ENCODE measurements at regions not wholly inside any gene's neighbourhood (a gene's known extent, or its start where the extent isn't known, plus 50 kb on each side); places are given as distances from the start of the nearest gene placed in this dataset.

DNA sequence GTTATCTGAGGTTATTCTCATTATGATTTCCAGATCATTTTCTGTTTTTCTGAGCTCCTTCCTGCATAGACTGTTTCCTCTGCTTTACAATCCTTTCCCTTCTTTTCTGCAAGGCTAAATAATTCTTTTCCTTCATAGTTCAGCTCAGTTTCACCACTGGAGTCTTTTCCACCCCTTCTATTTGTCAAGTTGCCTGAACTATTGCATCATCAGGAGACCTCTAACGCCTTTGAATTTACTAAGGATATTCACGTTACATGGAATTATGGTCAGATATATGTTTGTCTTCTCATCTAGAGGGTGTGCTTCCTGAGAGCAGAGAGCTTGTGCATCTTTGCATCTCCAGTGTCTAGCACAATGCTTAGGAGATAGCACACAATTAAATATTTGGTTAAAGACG lies 140.4 kb upstream of the CA10 start:
- DNase-seq (ENCODE audit: low spot score) (no peak), ATAC-seq (ENCODE audit: low FRiP score) (no peak)
- TF ChIP-seq, protein P1, sequence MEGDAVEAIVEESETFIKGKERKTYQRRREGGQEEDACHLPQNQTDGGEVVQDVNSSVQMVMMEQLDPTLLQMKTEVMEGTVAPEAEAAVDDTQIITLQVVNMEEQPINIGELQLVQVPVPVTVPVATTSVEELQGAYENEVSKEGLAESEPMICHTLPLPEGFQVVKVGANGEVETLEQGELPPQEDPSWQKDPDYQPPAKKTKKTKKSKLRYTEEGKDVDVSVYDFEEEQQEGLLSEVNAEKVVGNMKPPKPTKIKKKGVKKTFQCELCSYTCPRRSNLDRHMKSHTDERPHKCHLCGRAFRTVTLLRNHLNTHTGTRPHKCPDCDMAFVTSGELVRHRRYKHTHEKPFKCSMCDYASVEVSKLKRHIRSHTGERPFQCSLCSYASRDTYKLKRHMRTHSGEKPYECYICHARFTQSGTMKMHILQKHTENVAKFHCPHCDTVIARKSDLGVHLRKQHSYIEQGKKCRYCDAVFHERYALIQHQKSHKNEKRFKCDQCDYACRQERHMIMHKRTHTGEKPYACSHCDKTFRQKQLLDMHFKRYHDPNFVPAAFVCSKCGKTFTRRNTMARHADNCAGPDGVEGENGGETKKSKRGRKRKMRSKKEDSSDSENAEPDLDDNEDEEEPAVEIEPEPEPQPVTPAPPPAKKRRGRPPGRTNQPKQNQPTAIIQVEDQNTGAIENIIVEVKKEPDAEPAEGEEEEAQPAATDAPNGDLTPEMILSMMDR (IDR thresholded peaks at IDR 0.05), result no peak

DNA sequence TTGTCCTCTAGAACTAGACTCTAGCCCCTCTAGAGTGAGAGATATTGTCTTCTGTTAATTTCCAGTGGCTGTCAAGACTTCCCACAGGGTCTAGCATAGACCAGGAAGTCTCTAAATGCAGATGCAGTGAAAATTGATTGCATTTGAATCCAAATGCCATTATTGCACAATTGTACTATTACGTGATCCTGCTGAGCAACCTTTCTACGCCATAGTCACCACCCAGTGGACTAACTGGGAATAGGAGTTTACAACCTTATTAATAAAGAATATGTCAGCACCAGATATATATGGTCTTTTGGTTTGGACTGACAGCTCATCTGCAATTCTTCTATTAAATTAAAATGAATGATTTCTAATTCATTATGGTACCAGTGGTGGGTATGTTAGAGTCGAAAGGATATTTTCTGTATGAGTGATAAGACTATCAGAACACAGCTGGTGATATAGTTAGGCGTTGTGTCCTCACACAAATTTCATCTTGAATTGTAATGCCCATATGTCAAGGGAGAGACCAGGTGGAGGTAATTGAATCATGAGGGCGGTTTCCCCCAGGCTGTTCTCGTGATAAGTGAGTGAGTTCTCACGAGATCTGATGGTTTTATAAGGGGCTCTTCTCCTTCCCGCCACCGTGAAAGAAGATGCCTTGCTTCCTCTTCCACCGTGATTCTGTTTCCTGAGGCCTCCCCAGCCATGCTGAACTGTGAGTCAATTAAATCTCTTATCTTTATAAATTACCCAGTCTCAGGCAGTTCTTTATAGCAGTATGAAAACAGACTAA lies 138.9 kb upstream of the CA10 start:
- ATAC-seq (ENCODE audit: low FRiP score) (no peak), DNase-seq (ENCODE audit: low spot score) (no peak)
- TF ChIP-seq, protein P1 (IDR thresholded peaks at IDR 0.05), result no peak

DNA sequence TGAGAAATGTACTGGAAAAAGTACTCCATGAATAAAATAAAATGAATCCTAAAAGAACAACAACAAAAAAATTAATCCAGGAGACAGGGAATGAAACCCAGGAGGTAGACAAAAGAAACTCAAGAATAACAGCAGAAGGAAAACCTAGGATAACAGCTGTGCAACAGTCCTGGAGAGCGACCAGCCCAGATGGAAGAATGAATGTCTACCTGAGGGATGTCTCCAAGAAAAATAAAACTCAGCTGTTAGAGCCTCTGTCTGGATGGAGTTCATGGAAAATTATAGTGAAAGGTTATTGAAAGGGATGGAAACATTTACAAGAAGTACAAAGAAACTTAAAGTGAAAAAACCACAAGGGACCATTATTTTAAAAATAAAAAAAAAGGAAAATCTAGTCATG lies 135.8 kb upstream of the CA10 start:
- ATAC-seq (ENCODE audit: low FRiP score) (no peak), DNase-seq (ENCODE audit: low spot score) (no peak)
- TF ChIP-seq, protein P1 (IDR thresholded peaks at IDR 0.05), result no peak

DNA sequence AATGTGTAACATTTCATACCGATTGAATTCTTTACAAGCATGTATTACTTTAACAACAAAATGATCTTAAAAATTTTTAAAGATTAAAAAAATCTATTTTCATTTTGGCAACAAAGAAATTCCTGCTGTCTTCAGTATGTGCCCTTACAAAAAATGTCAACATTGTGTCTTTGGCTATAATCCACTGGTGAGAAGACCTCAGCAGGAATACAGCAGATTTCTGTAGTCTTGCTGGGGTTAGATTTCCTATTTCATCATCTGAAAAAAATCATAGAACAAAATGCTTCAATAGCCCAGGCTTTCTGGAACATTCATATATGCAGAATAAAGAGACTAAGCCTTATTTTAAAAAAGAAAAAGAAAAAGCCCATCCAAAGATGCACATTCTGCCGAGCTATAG lies 129.1 kb upstream of the CA10 start:
- DNase-seq (ENCODE audit: low spot score) (no peak), ATAC-seq (ENCODE audit: low FRiP score) (no peak)
- TF ChIP-seq, protein P1 (IDR thresholded peaks at IDR 0.05), result no peak

DNA sequence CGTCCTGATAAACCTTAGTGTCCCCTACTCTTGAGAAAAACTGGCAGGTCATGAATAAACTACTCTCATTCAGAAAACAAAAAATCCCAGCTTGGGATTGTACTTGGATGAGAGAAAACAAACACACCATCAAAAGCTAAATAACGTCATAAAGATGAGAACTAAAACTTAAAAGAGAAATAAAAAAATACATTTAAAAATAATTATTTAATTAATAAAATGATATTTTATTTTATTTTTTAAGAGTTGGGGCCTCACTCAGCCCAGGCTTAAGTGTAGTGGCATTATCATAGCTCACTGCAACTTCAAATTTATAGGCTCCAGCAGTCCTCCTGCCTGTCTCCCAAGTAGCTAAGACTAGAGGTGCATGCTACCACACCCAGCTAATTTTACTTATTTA lies 125.4 kb upstream of the CA10 start:
- no peak for DNase-seq (ENCODE audit: low spot score)
- TF ChIP-seq, protein P1 (IDR thresholded peaks at IDR 0.05), result no peak
- no peak for ATAC-seq (ENCODE audit: low FRiP score)

DNA sequence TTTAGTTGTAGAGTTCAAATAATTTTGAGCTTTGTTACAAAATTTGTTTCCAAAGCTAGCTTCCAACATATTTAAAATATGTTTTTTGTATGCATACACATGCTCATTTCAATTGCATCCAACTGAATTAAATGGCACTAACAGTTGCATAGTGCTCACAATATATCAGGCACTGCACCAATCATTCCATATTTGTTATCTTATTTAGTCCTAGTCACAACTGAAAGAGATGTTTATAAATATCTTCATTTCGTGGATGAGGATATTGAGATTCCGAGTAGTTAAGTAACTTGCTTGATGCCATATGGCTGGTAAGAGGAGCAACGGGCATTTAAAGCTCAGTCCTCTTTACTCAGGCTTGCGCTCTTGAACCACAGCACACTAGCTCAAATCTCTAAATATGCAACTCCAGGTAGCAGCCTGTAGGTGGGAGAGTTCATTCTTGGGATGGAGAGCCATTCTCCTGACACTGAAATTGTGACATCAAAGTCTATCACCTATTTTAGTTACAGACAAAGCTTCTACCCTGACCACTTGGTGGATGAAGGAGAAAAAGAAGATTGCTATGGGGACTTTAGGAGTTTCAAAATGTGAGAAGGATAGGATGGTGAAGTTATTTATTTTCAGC lies 118.0 kb upstream of the CA10 start:
- TF ChIP-seq, protein P1 (IDR thresholded peaks at IDR 0.05), result no peak
- DNase-seq (ENCODE audit: low spot score) (no peak), ATAC-seq (ENCODE audit: low FRiP score) (no peak)

DNA sequence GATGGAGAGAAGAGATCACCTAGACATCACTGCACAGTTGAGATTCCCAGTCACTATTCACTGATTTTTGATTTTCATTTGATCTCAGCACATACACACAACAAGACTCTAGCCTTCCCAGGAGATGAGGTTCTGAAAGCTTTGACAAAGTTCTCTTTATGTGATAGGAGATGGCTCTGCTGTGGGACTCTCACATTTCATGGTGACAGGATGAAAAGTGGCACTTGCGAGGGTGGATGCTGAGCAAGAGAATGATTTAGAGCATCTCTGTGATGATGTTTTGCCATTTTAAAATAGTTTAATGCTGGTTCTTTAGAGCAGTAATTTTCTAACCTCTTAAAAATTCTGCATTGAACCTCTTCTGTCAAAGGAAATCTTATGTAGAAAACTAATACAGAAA lies 113.3 kb upstream of the CA10 start:
- TF ChIP-seq, protein P1 (IDR thresholded peaks at IDR 0.05), result no peak
- ATAC-seq (ENCODE audit: low FRiP score) (no peak), DNase-seq (ENCODE audit: low spot score) (no peak)
